Astrocyte of the spinal cord (primary cell): ENCODE measurements at regions not wholly inside any gene's neighbourhood (a gene's known extent, or its start where the extent isn't known, plus 50 kb on each side); places are given as distances from the start of the nearest gene placed in this dataset.
"Not testable (repeated sequence)": the region's sequence is repeated elsewhere in the genome, so short reads cannot be mapped to it uniquely, and the experiment has no call there.

Experiments used
- DNase-seq: peaks from one replicate; pipeline ENCODE4 v3.0.0; 2011; ENCODE audit warnings: low read depth, low spot score
- H3K4me3 ChIP-seq: 2 replicates; pipeline ENCODE4 v1.5.1; 2011; ENCODE audit warnings: low read depth, mild to moderate bottlenecking, low read length, moderate library complexity
- in situ Hi-C: cut with HindIII; loops from 2 replicates; pipeline ENCODE4 v1.10.0; 2017; ENCODE audit warnings: low sequenced_read_pairs
- TF ChIP-seq, protein P1 (sequence below): IDR thresholded peaks from 2 replicates; pipeline ENCODE4 v1.5.1; 2012; ENCODE audit warnings: low read depth, mild to moderate bottlenecking, low read length, inconsistent platforms

DNA sequence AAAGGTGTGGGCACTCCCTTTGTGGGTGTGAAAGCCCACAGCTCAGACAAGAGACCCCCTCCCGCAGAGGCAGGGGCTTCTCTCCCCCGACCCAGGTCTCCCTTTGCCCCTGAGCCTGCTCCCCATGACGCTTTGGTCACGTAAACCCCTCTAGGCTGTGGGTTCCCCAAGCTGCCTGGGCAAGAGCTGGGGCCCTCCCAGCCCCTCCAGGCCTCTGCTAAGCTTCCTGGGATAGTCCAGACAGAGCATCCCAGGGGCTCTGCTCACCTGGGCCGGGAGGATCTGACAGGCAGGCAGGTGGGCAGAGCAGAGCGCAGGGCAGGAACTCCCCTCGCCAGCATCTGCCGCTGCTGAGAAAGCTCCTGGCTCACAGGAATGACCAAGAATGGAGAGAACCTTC lies 177.3 kb downstream of the BANP start:
- in situ Hi-C loops, result no loop called here
- no peak overlapping the region for H3K4me3 ChIP-seq
- no peak for DNase-seq
- TF ChIP-seq, protein P1, sequence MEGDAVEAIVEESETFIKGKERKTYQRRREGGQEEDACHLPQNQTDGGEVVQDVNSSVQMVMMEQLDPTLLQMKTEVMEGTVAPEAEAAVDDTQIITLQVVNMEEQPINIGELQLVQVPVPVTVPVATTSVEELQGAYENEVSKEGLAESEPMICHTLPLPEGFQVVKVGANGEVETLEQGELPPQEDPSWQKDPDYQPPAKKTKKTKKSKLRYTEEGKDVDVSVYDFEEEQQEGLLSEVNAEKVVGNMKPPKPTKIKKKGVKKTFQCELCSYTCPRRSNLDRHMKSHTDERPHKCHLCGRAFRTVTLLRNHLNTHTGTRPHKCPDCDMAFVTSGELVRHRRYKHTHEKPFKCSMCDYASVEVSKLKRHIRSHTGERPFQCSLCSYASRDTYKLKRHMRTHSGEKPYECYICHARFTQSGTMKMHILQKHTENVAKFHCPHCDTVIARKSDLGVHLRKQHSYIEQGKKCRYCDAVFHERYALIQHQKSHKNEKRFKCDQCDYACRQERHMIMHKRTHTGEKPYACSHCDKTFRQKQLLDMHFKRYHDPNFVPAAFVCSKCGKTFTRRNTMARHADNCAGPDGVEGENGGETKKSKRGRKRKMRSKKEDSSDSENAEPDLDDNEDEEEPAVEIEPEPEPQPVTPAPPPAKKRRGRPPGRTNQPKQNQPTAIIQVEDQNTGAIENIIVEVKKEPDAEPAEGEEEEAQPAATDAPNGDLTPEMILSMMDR, result no peak

DNA sequence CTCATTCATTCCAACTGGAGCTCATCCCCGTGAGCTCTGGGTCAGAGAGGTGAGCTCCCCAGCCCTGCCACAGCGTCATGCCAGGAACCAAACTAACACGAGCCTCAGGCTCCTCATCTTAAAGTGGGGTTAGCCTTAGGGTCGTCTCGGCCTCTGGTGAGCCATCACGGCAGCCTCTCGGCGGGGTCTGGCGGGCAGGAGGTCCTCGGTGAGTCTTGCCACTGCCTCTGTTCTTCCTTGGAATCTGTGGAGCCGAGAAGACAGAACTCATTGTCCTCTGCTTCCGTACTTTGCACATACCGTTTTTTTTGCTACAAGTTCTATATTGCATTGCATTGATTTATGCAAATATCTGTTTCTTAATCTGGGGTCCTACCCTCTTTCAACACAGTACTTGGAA lies 177.9 kb downstream of the BANP start:
- DNase-seq, H3K4me3 ChIP-seq, in situ Hi-C loops: not testable (repeated sequence)

DNA sequence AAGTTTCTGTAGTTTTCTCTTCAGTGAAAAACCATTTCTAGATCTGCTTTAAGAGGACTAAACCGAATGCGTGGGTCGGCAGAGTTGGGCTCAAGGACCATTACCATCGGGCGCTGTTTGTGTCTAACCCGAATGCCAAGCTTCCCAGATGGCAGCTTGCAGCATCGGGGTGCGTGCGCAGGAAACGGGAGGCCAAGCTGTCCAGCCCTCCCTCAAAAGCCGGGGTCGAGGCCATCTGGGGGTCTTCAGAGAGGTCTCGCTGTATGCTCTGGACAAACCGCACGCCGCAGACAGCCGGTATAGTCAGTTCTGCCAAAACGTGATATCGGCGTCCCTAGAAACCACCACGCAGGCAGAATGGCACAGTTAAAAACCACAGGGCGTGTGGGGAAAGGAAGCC lies 178.8 kb downstream of the BANP start:
- no peak overlapping the region for H3K4me3 ChIP-seq
- TF ChIP-seq, protein P1, result no peak
- in situ Hi-C loops, result no loop called here

DNA sequence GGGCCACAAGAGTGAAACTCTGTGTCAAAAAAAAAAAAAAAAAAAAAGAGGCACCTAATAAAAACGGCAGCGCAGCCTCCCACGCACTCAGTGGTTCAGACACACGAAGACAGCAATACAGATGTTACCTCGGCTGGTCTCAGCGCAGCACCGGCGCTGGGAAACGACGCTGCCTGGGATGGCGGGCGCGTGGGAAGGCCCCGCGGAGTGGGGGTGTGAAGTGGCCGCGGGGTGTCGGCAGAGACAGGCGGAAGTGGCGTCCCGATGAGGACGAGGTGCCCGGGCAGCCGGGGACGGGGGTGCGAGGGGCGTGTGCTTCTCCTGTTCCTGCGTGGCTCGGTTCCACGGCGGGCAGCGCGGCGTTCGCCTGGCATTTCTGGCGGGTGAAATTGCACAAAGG lies 179.4 kb downstream of the BANP start:
- no peak overlapping the region for H3K4me3 ChIP-seq
- no peak for DNase-seq
- TF ChIP-seq, protein P1, result no peak
- in situ Hi-C loops, result no loop called here

More for the DNA sequence above, 178.8 kb downstream of the BANP start:
- DNase-seq, result no peak

DNA sequence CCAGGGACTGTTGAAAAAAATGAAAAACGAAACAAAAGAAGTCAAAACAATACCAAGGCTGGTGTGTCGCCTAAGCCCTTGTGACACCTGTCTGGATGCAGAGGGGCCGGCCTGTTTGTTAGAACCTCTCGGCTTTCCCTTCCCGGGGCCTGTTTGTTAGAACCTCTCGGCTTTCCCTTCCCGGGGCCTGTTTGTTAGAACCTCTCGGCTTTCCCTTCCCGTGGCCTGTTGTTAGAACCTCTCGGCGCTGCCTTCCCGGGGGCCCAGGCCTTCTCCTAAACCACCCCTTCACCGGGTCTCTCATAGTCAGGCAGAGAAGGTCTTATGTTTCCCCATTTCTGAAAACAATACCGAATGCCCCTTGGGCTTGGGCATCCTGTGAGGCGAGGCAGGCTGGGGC lies 180.0 kb downstream of the BANP start:
- H3K4me3 ChIP-seq, result no peak overlapping the region
- no peak for DNase-seq
- in situ Hi-C loops, result no loop called here
- TF ChIP-seq, protein P1, result no peak

DNA sequence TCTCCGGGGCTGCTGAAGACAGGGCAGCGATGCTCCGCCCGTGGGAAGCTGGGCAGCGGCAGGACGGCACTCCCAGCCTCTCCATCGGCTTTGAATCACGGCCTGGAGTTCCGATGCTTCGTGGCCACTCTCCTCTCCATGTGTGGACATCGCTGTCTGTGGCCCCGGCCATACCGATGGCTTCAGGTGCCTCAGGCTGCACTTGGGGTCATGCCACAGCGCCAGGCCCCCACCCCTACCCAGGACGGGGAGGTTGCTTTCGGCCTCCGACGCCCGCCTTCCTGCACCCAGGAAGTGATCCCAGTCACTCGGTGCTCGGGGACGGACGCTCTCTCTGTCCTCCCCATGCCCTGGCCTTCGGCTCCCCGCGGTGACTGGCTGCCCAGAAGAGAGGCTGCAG lies 180.7 kb downstream of the BANP start:
- in situ Hi-C loops, result no loop called here
- H3K4me3 ChIP-seq, result no peak overlapping the region
- TF ChIP-seq, protein P1, result no peak
- DNase-seq, result no peak

DNA sequence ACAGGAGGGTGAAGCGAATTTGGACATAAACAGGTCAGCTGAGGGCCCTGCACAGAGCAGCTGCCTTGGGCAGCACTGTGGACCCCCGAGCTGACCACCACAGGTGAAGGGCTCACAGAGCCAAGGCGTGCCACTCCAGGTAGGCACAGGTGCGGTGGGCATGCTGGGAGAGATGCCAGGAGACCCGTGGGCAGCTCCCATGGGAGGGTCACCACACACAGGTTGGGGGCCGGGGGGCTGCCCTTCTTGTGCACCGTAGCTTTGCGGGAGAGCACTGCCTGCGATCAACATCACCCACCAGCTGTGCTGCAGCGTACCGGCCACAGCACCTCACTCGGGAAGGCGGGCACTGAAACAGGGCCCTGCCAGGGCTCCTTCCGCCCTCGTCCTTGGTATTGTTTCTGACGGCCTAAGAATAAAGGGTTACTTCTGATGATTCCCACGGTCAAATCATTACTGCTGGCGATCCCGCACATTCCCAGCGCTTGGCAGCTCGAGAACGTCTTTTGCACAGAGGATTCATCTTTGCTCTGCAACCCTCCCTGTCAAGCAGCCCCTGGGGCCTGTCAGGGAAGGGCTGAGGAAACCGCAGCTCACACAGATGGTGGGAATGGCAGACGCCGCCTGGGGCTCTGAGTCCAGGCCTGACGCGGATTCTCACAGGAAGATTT lies 181.7 kb downstream of the BANP start:
- H3K4me3 ChIP-seq, result no peak overlapping the region
- in situ Hi-C loops, result no loop called here

More for the DNA sequence above, 181.7 kb downstream of the BANP start:
- no peak for DNase-seq
- TF ChIP-seq, protein P1, result no peak
